NCI-H226 (cell line): ENCODE measurements at regions not wholly inside any gene's neighbourhood (a gene's known extent, or its start where the extent isn't known, plus 50 kb on each side); places are given as distances from the start of the nearest gene placed in this dataset.
"Not testable (repeated sequence)": the region's sequence is repeated elsewhere in the genome, so short reads cannot be mapped to it uniquely, and the experiment has no call there.

ENCODE experiments used
- DNase-seq: peaks from one replicate; pipeline ENCODE4 v3.0.0-alpha.2; 2015

DNA sequence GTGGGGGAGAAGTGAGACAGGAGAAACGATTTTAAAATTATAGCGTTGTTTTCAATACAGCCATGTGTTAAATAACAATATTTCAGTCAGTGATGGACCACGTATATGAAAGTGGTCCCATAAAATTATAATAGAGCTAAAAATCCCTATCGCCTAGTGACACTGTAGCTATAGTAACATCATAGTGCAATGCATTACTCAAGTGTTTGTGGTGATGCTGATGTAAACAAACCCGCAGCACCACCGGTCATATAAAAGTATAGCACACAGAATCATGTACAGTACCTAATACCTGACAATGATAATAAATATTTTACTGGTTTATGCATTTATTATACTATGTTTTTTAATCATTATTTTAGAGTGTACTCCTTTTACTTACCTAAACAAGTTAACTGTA lies 407.4 kb upstream of the SEMA6A start:
- no peak for DNase-seq

DNA sequence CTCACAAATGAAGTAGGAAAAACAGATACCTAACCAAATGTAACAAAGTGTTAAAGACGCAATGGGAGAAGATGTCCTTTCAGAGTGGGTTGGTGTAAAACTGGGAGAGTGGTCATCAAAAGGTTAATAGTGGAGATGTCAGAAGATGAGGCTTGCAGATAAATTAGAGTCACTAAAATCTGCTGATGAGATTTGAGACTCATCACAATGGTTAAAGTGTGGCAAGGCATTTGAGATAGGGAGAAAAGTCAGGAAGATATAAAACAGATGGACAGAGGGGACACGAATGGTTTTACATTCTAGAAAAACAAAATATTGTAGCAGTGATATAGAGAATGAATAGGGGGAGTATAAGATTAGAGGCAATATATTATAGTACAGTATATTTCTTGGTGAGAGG lies 406.0 kb upstream of the SEMA6A start:
- DNase-seq: no peak

DNA sequence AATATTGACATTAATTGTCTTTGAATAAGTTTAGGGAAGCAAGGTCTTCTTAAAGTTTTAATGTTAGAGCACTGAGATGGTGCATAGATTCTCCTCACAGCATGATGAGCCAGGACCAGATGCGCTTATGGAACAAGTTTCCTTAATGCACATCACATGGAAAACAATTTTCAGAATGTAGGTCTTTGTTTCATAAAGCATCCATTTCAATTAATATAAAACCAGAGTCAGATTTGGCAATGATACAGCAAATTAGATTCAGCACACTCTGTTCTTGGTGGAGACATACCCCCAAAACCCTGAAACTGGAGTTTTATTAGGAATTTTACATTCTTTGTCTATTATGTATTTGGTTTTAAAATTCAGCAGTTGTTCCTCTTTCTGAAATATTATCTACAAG lies 402.1 kb upstream of the SEMA6A start:
- DNase-seq: no peak

DNA sequence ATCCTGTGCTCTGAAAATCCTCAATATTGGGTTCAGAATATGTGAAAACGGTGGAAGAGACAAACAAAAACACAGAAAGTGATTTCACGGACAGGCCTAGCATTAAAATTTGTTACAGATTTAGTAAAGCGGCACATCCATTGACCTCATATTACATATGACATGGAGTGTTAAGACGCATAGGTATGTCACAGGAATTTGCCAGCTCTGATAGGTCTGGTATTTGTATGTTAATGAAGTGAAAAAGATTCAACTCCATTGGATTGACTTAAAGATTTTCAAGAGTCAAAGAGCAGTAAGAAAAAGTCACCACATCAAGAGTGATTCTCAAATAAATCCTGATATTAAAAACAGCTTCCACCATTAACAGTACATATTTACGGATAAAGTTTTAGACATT lies 396.5 kb upstream of the SEMA6A start:
- DNase-seq: no peak

DNA sequence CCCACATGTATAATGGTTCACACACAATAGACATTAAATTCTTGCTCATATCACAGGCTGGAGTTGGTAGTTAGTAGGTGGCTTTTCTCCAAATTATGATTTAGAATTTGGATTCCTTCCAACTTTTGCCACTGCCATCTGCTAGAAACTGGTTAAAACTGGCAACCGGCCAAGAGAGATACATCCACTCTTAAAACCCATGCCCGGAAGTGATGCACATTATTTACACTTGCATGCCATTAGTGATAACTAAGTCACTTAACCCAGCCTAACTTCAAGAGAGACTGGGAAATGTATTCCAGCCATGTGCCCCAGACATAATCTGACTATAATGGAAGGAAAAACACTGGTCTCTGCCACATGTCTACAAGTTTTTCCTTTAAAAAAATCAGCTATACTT lies 395.7 kb upstream of the SEMA6A start:
- DNase-seq: no peak

DNA sequence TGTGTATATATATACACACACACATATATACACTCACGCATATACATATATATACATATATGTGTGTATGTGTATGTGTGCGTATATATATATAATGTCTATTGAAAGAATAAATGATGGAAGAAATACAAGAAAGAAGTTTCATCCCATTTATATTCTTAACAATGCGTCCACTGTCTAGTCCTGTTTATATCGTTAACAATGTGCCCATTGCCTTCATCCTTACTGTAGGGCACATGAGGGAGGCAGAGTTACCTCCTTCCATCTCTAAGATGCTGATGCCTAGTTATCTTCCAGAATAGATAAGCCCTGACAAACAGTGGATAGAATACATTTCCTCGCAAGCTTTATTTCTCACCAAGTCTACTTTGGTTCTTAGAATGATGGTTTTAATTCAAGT lies 389.8 kb upstream of the SEMA6A start:
- DNase-seq: no peak

DNA sequence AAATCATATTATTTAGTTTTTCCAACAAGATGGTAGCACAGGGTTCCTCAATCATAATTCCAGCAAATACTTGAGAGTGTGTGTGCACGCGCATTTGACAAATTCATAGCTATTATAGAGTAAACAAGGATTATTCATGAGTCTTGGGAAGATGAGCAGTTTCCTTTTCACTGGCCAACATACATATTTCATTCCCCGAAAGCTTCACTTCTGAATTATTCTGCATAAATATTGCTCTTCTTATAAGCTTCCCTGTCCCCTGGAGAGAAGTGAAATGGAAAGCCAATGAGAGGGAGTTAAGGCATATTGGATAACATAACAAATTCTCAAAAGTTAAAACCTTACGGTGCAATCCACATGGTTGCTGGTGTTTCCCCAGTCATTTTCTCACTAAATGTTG lies 386.4 kb upstream of the SEMA6A start:
- DNase-seq: no peak

DNA sequence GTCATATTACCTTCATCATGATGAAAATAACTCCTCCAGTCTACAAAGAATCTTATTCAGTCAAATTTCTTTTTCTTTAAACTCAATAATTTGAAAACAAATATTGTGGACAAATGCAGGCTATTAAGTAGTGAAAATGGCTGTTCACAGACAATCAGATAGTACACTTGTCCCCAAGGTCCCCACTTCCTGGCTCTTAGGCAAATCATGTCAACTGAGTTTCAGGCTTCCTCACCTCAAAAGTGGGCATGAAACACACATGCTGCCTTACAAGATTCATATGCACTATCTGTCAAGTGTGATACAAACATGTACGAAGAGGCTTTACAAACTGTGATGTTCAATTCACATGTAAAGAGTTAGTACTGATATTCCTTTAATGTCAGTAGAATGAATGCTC lies 385.2 kb upstream of the SEMA6A start:
- DNase-seq: no peak

DNA sequence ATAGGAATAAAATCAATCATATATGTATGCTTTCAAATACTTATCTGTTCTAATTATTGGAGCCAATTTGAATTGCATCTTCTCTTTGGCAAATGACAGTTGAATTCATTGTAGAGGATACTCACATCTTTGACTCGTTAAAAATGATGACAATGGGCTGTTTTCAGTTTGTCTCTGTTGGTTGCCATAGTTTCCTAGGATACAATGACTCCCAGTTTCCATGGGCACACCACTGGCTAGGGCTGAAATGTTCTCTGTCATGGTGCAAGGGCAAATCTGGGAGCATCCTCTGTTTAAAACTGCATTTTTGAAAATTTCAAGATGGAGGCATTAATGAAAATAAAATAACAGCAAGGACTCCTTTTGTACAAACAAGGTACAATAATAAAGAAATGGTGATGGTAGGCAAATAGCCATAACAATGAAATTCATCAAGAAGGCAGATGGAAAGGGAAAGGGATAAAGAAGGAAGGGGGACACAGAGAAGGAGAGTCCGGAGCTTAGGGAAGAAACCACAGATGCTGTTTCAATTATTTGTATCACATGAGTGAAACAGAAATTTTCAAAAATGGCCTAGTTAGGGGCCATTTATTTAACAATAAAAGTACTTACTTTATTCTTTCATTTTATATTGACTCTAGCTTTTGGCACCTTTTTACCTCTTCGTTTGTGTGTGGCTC lies 378.8 kb upstream of the SEMA6A start:
- DNase-seq: no peak

DNA sequence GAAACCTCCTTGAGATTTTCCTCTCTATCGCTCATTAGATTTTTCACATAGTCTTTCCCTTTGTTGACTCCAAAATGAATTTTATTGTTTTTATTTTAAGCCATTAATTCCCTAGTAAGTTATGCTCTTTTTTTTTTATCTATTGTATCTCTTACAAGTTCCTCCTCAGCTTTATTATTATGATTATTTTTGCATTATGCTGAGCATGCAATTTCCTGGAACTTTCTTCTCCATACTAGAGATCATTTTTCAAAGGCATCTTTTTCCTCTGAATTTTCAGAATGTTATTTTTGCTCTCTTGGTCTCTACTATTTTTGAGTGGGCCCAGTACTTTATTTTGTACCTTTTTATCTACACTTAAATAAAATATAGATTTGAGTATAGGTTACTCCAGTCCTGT lies 376.6 kb upstream of the SEMA6A start:
- no peak for DNase-seq

DNA sequence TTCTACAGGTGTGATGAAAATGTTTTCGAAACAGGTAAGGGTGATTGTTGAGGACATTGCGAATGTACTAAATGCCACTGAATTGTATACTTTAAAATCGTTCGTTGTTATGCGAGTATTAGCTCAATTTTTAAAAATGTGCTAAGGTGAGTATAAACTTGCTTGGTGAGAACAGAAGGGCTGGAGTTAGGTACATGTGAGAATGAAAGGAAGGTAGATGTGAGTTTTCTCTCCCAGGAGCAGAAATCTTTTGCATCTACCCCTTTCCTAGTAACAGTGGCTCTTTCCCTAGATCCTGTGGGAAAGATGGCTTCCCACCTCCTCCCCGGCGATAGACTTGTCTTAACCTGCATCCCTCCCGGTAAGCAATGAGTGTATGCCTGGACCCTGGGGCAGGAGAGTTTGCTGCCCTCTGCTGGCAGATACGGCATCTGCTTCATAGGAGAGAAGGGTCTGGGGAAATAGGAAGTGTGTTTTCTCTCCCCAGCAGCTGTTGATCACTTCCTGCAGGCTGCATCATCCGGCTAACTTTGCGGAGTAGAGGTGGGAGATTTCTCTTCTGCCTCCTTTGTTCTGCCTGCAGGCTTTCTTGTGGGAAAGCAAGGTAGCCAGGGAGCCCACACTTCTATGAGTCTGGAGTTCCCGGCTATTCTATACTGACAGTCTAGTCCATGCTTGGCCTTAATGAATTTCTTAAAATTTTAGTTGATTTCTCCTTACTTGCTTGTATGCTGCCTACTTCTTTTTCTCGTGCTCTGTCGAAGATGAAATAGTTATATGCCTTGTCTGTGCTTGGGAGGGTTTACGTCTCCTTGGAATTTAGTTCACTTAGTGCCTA lies 373.3 kb upstream of the SEMA6A start:
- no peak for DNase-seq

DNA sequence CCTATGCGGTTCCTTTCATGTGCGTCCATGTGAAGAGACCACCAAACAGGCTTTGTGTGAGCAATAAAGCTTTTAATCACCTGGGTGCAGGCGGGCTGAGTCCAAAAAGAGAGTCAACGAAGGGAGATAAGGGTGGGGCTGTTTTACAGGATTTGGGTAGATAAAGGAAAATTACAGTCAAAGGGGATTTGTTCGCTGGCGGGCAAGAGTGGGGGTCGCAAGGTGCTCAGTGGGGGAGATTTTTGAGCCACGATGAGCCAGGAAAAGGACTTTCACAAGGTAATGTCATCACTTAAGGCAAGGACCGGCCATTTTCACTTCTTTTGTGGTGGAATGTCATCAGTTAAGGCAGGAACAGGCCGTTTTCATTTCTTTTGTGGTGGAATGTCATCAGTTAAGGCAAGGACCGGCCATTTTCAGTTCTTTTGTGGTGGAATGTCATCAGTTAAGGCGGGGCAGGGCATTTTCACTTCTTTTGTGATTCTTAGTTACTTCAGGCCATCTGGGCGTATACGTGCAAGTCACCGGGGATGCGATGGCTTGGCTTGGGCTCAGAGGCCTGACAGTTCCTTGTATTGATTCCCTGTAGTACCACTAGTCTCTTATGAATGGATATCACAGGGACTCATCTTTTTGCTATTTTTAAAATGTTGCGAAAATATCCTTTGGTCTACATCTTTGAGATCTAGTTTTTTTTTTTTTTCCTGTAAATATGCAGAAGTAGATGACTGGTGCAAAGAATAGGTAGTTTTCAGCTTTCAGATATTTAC lies 371.2 kb upstream of the SEMA6A start:
- DNase-seq: not testable (repeated sequence)

DNA sequence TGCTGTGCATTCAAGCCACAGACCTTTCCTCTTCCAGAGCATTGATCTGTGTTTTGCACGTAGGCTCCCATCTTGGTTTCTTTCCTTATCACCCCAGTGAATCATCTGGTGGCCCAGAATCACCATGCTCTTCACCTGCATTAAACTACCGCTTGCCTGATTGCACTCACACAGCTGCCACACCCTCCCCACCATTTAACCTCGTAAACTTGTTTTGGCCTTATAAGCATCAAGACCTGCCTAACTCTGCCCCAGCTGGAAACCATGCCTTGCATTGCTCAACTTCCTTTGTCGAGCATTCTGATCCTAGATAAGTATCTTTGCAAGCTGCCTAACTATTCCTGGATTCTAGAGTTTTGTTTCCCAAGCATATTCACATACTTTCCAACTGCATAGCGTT lies 369.6 kb upstream of the SEMA6A start:
- DNase-seq: no peak

DNA sequence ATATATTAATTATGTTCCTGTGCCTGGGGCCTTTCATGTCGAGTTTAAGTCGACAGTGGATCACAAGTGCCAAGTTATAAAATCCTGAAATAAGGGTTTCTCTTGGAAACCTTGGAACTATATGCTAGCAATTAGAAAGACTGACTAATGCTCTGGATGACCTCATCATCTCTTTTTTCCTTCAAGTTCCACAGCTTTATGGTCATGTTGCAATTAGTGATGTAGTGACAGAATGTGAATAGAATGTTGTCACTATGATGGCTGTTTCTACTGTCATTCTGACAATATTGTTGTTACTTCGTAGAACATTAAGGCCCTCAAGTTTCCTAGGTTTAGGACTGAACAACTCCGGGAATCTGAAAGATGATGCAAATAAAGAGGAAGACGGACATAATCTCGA lies 368.0 kb upstream of the SEMA6A start:
- DNase-seq: no peak

DNA sequence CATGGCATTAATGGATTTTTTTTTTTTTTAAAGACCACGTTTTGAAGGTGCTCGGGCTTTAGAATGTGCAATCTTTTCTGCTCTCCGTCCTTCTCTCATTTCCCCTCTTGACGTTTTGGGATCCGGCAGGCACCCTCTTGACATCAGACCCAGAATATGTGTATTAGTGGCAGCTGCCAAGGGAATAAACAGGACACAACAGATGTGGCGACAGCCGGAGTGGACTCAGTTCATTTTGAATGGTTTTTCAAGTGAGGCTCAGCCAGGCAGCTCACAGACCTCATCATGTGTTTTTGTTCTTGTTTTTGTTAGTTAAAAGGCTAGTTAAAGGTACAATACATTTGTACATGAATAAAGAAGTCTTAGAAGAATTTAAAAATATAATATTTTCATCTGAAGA lies 365.0 kb upstream of the SEMA6A start:
- no peak for DNase-seq

DNA sequence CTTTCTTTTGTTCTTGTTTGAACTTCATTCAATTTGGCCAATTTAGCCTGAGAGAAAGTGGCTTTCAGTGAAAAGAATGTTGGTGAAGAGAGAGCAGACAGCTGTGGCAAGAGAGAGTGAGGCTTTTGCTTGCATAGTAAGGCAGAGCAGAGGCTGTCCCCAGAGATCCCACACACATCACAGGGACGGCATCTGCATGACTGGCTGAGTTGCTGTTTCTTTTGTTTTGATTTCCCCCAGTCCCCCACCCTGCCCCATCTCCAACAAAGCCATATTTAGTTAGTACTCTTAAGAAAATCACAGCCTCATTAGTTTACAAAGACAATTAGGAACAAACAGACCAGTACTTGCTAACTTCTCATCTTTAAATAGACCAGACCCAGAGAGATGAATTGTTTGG lies 363.9 kb upstream of the SEMA6A start:
- no peak for DNase-seq

DNA sequence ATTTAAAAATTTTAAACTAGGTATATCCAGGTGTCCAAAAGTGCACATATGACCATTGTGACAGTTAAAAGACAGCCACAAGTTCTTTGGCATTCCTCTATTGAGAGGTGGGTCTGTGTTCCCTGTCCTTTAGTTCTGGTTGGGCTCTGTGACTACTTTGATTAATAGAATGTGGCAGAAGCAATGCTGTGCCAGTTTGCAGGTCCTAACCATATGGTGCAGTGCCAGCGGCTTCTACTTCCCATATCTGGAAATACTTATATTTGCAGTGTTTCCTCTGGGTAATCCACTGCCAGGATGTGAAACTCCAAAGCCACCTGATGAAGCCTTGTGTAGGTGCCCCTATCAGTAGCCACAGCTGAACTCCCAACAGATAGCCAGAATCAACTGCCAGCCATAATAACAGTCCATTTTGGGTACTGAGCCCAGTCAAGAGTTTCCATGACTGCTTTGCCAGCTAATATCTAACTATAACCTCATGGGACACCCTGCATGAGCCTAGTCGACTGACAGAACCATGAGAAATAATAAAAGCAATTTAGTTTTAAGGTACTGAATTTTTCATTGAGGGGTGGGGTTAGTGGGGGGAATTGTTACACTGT lies 361.0 kb upstream of the SEMA6A start:
- no peak for DNase-seq

DNA sequence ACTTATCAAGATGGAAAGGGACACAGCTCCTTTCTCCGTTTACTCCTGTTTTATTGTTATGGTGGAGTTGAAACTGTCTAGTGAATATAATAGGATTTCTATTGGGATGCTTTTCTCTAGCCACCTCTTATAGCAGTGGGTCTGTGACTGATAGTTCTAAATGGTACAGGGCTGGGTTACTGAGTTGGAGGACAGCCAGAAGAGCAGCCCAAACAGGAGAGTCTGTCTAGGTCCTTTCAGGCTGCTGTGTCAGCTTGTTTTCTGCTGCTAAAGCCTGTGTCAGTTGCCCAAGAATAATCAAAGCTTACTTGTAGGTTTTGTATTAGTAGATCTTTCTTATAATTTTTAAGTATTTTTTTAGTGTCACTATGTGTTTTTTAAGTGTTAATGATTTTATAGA lies 356.0 kb upstream of the SEMA6A start:
- no peak for DNase-seq

DNA sequence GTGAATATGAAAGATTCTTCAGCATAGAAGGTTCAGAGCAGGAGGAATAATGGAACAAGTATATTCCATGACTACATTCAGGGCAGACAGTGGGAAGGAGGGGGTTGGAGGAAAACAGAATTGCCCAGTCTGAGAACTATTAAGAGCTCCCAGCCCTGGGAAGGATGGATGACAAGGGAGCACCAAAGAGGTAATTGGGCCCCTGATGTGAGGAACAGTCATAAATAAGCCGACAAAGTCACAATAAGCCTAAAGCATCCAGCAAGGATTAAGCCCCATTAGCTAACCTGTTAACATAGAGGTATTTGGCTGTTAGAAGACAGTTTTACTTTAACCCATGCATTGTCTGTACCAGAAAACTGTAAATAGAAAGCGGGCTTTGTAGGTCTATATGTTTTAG lies 348.7 kb upstream of the SEMA6A start:
- no peak for DNase-seq

DNA sequence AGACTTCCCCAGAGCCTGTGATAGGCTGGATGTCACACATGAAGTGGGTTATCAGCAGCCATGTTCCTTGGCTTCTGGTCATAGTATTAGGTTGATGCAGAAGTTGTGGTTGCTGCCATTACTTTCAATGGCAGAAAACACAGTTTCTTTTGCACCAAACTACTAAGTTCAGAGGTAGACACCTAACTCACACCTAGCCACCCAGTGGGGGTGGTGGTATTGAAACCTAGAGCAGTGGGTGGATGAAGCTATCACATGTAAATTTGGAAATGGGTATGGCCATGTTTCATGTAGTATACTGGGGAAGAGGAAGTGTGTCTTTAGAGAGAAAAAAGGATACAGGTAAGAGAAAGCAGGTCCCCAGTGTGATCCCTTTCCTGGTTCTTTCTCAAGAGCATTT lies 347.9 kb upstream of the SEMA6A start:
- no peak for DNase-seq

DNA sequence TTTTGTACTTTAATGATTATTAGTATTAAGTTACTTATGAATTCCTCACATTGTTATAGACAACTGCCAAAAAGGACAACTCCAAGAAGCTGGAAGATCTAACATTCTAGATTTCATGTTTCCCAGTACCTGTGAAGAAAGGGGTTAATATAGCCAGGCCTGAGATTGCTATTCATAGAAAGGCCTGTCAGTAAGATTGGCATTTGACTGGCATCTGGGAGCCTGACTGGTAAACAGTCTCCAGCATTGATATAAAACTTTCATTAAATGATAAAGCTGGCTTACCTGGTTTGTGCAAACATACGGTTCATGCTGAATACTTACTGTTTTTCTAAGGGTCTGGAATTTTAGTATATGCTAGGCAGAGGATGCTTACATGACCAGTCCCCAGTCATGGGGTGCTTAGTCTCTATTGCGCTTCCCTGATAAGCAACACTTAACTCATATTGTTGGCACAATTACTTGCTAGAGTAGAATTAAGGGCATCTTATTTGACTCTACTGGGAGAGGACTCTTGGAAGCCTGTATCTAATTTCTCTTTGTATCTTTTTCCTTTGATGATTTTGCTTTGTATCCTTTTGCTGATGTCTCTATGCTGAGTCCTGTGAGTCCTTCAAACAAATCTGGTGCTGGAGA lies 340.4 kb upstream of the SEMA6A start:
- no peak for DNase-seq

DNA sequence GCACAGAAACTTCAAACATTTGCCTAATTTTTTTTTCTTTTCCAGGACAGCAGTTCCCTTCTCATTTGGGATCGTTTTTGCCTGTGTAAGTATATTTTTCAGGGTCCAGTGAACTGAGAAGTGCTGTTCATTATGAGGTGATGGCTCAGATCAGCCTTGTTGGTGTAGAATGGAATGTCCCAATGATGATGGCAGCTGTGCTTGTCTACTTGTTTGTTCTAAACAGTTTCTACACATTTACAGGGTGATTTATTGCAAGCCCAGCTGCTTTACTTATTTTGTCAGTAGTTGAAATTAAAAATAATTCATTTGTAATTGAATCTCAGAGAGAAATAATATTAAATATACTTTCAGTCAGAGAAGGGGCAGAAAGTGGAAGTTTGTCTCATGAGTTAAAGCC lies 337.6 kb upstream of the SEMA6A start:
- no peak for DNase-seq

DNA sequence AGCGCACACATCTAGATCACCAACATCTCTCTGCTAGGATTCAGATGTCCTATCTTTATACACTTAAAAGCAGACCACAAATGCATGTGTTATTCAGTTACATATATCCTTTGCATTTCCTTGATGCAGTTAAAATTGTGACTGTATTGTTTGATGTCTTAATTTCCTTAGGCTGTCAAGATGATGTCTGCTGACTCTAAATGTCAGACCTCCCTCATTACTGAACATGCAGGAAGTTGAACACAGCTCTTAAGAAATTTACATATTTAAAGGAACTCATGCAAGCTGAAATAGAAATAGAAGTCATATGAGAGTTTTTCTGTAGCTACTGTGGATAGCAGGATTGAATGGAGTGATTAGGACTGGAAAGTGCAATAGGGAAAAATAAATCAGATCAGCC lies 336.5 kb upstream of the SEMA6A start:
- DNase-seq: no peak
